GM18858 (cell line): ENCODE measurements at regions not wholly inside any gene's neighbourhood (a gene's known extent, or its start where the extent isn't known, plus 50 kb on each side); places are given as distances from the start of the nearest gene placed in this dataset.
"Not testable (repeated sequence)": the region's sequence is repeated elsewhere in the genome, so short reads cannot be mapped to it uniquely, and the experiment has no call there.

Experiments used
- ATAC-seq: cut with Tn5 transposase; IDR thresholded peaks from one replicate; pipeline ENCODE4 v1.9.1; 2021; ENCODE audit not compliant: unreplicated experiment

- no peak for ATAC-seq
Measured at GRCh38 chr10:26952094-26952493, 91.3 kb upstream of the ABI1 start.

GRCh38 chr10:26951650-26952049 lies 90.9 kb upstream of the ABI1 start:
- ATAC-seq = no peak

GRCh38 chr10:26950934-26951333 lies 90.2 kb upstream of the ABI1 start:
- peak; percentile 76 for ATAC-seq

- ATAC-seq = no peak
Measured at GRCh38 chr10:26946102-26946811, 85.5 kb upstream of the ABI1 start.

- ATAC-seq = no peak
Measured at GRCh38 chr10:26944261-26944882, 83.6 kb upstream of the ABI1 start.

GRCh38 chr10:26939962-26940354 lies 79.2 kb upstream of the ABI1 start:
- ATAC-seq = no peak

- no peak for ATAC-seq
Measured at GRCh38 chr10:26939290-26939961, 78.7 kb upstream of the ABI1 start.

- no peak for ATAC-seq
Measured at GRCh38 chr10:26938578-26938977, 77.8 kb upstream of the ABI1 start.

GRCh38 chr10:26937371-26937770 lies 76.6 kb upstream of the ABI1 start:
- ATAC-seq = no peak

GRCh38 chr10:26934190-26934589 lies 73.4 kb upstream of the ABI1 start:
- not testable (repeated sequence) for ATAC-seq

- ATAC-seq = no peak
Measured at GRCh38 chr10:26932576-26932975, 71.8 kb upstream of the ABI1 start.

GRCh38 chr10:26931223-26931622 lies 70.5 kb upstream of the ABI1 start:
- peak; percentile 80 for ATAC-seq

GRCh38 chr10:26922824-26923223 lies 62.1 kb upstream of the ABI1 start:
- not testable (repeated sequence) for ATAC-seq

- not testable (repeated sequence) for ATAC-seq
Measured at GRCh38 chr10:26919156-26919860, 58.5 kb upstream of the ABI1 start.

- no peak for ATAC-seq
Measured at GRCh38 chr10:26914898-26915297, 54.1 kb upstream of the ABI1 start.

GRCh38 chr10:26911811-26912461 lies 51.2 kb upstream of the ABI1 start:
- ATAC-seq = peak; percentile 57
